ENCODE measurements at regions not wholly inside any gene's neighbourhood (a gene's known extent, or its start where the extent isn't known, plus 50 kb on each side); places are given as distances from the start of the nearest gene placed in this dataset.
"Not testable (repeated sequence)": the region's sequence is repeated elsewhere in the genome, so short reads cannot be mapped to it uniquely, and the experiment has no call there.

- Histone ChIP-seq H3K4me3 (no peak overlapping the region), H3K27ac (no peak overlapping the region)
- no peak for DNase-seq (ENCODE audit: low spot score)
- TF ChIP-seq CTCF (IDR thresholded peaks at IDR 0.05), result no peak
Observed at GRCh38 chr2:234366891-234367290, 130.0 kb downstream of the ARL4C start.

GRCh38 chr2:234364661-234365060 lies 132.2 kb downstream of the ARL4C start:
- H3K4me3 ChIP-seq, result no peak overlapping the region
- DNase-seq (ENCODE audit: low spot score), result no peak
- no peak overlapping the region for H3K27ac ChIP-seq
- TF ChIP-seq CTCF (IDR thresholded peaks at IDR 0.05), result no peak

GRCh38 chr2:234363647-234364294 lies 133.1 kb downstream of the ARL4C start:
- no peak for DNase-seq (ENCODE audit: low spot score)
- TF ChIP-seq CTCF (IDR thresholded peaks at IDR 0.05), result no peak
- Histone ChIP-seq H3K4me3 (no peak overlapping the region), H3K27ac (no peak overlapping the region)

GRCh38 chr2:234363011-234363487 lies 133.8 kb downstream of the ARL4C start:
- Histone ChIP-seq H3K4me3 (no peak overlapping the region), H3K27ac (no peak overlapping the region)
- no peak for DNase-seq (ENCODE audit: low spot score)
- no peak for TF ChIP-seq CTCF (IDR thresholded peaks at IDR 0.05)

GRCh38 chr2:234360313-234360975 lies 136.4 kb downstream of the ARL4C start:
- not testable (repeated sequence) for DNase-seq (ENCODE audit: low spot score); H3K27ac ChIP-seq; H3K4me3 ChIP-seq

GRCh38 chr2:234357666-234358065 lies 139.2 kb downstream of the ARL4C start:
- no peak overlapping the region for H3K27ac ChIP-seq
- H3K4me3 ChIP-seq, result no peak overlapping the region
- DNase-seq (ENCODE audit: low spot score), result no peak
- no peak for TF ChIP-seq CTCF (IDR thresholded peaks at IDR 0.05)

GRCh38 chr2:234355808-234356365 lies 141.0 kb downstream of the ARL4C start:
- Histone ChIP-seq H3K27ac (no peak overlapping the region), H3K4me3 (no peak overlapping the region)
- TF ChIP-seq CTCF (IDR thresholded peaks at IDR 0.05), result no peak
- no peak for DNase-seq (ENCODE audit: low spot score)
